HepG2 (cell line): ENCODE measurements at regions not wholly inside any gene's neighbourhood (a gene's known extent, or its start where the extent isn't known, plus 50 kb on each side); places are given as distances from the start of the nearest gene placed in this dataset.

Experiments
- EP300 ChIP-seq, 3 experiments: sonication (generic) in 1 of 3; formaldehyde crosslinking in 1 of 3; IDR thresholded peaks; 2 replicates each; pipeline versions ENCODE4 v1.5.1 to v1.6.1; 2011 to 2020; ENCODE audit warnings: low read depth in 2 of 3, low read length in 2 of 3, borderline replicate concordance in 1 of 3, improper control_type of control experiment in 1 of 3, mild to moderate bottlenecking in 1 of 3, missing genetic modification reagents in 1 of 3, moderate library complexity in 1 of 3
- HIVEP1 ChIP-seq: sonication (generic); formaldehyde crosslinking; IDR thresholded peaks from 2 replicates; pipeline ENCODE4 v1.4.0; 2020; ENCODE audit warnings: mild to moderate bottlenecking, missing genetic modification reagents
- TF ChIP-seq, protein P1 (sequence below): sonication (generic); formaldehyde crosslinking; IDR thresholded peaks from 2 replicates; pipeline ENCODE4 v1.5.0; 2020; ENCODE audit warnings: mild to moderate bottlenecking, missing genetic modification reagents, moderate library complexity

DNA sequence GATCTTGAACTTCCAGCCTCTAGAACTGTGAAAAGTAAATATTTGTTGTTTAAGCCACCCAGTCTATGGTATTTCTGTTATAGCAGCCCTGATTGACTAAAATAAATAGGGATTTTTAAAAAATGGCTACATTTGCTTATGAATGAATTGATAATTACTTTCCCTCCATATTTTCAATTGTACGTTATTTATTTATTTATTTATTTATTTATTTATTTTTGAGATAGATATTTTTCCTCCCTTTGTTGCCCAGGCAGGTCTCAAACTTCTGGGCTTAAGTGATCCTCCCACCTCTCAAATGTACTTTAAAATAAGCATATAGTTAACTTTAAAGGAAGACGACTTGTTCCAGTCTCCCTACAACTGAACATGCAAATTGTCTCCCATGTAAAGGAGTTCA, 76.0 kb upstream of the HMGA2 start:
- TF ChIP-seq EP300 (IDR thresholded peaks at IDR 0.05; ENCODE audit: low read depth in 2 of 2, low read length in 2 of 2) (no peak), EP300 (CRISPR knock-in tag; IDR thresholded peaks at IDR 0.05; ENCODE audit: borderline replicate concordance) (no peak), HIVEP1 (CRISPR knock-in tag) (no peak)
- TF ChIP-seq, protein P1, sequence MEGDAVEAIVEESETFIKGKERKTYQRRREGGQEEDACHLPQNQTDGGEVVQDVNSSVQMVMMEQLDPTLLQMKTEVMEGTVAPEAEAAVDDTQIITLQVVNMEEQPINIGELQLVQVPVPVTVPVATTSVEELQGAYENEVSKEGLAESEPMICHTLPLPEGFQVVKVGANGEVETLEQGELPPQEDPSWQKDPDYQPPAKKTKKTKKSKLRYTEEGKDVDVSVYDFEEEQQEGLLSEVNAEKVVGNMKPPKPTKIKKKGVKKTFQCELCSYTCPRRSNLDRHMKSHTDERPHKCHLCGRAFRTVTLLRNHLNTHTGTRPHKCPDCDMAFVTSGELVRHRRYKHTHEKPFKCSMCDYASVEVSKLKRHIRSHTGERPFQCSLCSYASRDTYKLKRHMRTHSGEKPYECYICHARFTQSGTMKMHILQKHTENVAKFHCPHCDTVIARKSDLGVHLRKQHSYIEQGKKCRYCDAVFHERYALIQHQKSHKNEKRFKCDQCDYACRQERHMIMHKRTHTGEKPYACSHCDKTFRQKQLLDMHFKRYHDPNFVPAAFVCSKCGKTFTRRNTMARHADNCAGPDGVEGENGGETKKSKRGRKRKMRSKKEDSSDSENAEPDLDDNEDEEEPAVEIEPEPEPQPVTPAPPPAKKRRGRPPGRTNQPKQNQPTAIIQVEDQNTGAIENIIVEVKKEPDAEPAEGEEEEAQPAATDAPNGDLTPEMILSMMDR (CRISPR knock-in tag), result no peak
